H9 (cell line): ENCODE measurements at regions not wholly inside any gene's neighbourhood (a gene's known extent, or its start where the extent isn't known, plus 50 kb on each side); places are given as distances from the start of the nearest gene placed in this dataset.

Source experiments
- DNase-seq: peaks from one replicate; pipeline ENCODE4 v3.0.0-alpha.2; 2017
- H2AFZ ChIP-seq: one replicate; pipeline ENCODE4 v1.6.1; 2013; ENCODE audit warnings: mild to moderate bottlenecking, low read length, control low read depth, moderate library complexity
- H2AK5ac ChIP-seq: 2 replicates; pipeline ENCODE4 v1.6.1; 2013; ENCODE audit warnings: low read length, control low read depth, mixed read lengths; ENCODE audit not compliant: insufficient read length
- H2BK120ac ChIP-seq: one replicate; pipeline ENCODE4 v1.6.1; 2013; ENCODE audit warnings: low read depth, mild to moderate bottlenecking, low read length, control low read depth, inconsistent platforms; ENCODE audit not compliant: poor library complexity, severe bottlenecking
- H2BK12ac ChIP-seq: 2 replicates; pipeline ENCODE4 v1.6.1; 2013; ENCODE audit warnings: low read length, control low read depth, mixed read lengths, low read depth; ENCODE audit not compliant: insufficient read length
- H2BK15ac ChIP-seq: 2 replicates; pipeline ENCODE4 v1.6.1; 2013; ENCODE audit warnings: low read depth, low read length, control low read depth
- H2BK20ac ChIP-seq: one replicate; pipeline ENCODE4 v1.6.1; 2013; ENCODE audit warnings: low read depth, mild to moderate bottlenecking, low read length, control low read depth, inconsistent platforms; ENCODE audit not compliant: poor library complexity, severe bottlenecking
- H2BK5ac ChIP-seq: 2 replicates; pipeline ENCODE4 v1.6.1; 2013; ENCODE audit warnings: low read length, control low read depth, mixed read lengths; ENCODE audit not compliant: insufficient read length
- H3K14ac ChIP-seq: 2 replicates; pipeline ENCODE4 v1.6.1; 2013; ENCODE audit warnings: low read length, control low read depth; ENCODE audit not compliant: insufficient read depth
- H3K18ac ChIP-seq: 2 replicates; pipeline ENCODE4 v1.6.1; 2013; ENCODE audit warnings: low read depth, mild to moderate bottlenecking, mixed read lengths, low read length, control low read depth; ENCODE audit not compliant: insufficient read length
- H3K23ac ChIP-seq: 2 replicates; pipeline ENCODE4 v1.6.1; 2013; ENCODE audit warnings: low read length, control low read depth, mixed read lengths, low read depth; ENCODE audit not compliant: insufficient read length
- H3K23me2 ChIP-seq: 2 replicates; pipeline ENCODE4 v1.6.1; 2013; ENCODE audit warnings: low read depth, mild to moderate bottlenecking, mixed read lengths, low read length, control low read depth; ENCODE audit not compliant: insufficient read length, poor library complexity, severe bottlenecking
- H3K27ac ChIP-seq: 2 replicates; pipeline ENCODE4 v1.5.1; 2013; ENCODE audit warnings: low read length, control low read depth, mixed read lengths, low read depth; ENCODE audit not compliant: insufficient read length
- H3K27me3 ChIP-seq: 2 replicates; pipeline ENCODE4 v1.6.1; 2013; ENCODE audit warnings: low read length, control low read depth, inconsistent platforms; ENCODE audit not compliant: insufficient read depth
- H3K4ac ChIP-seq: 2 replicates; pipeline ENCODE4 v1.6.1; 2013; ENCODE audit warnings: low read depth, mild to moderate bottlenecking, control low read depth, inconsistent platforms, low read length, moderate library complexity
- H3K4me1 ChIP-seq: 2 replicates; pipeline ENCODE4 v1.6.1; 2013; ENCODE audit warnings: low read length, control low read depth, inconsistent platforms; ENCODE audit not compliant: insufficient read depth
- H3K4me2 ChIP-seq: 2 replicates; pipeline ENCODE4 v1.6.1; 2013; ENCODE audit warnings: low read length, control low read depth, mixed read lengths; ENCODE audit not compliant: insufficient read length, insufficient read depth
- H3K56ac ChIP-seq: 2 replicates; pipeline ENCODE4 v1.6.1; 2013; ENCODE audit warnings: low read depth, mild to moderate bottlenecking, mixed read lengths, low read length, control low read depth; ENCODE audit not compliant: insufficient read length
- H3K79me1 ChIP-seq: 2 replicates; pipeline ENCODE4 v1.6.1; 2013; ENCODE audit warnings: low read depth, mild to moderate bottlenecking, moderate library complexity, low read length, control low read depth, inconsistent platforms; ENCODE audit not compliant: insufficient read depth, poor library complexity, severe bottlenecking
- H3K79me2 ChIP-seq: 2 replicates; pipeline ENCODE4 v1.6.1; 2013; ENCODE audit warnings: low read length, control low read depth, inconsistent platforms; ENCODE audit not compliant: insufficient read depth
- H3K9ac ChIP-seq: 2 replicates; pipeline ENCODE4 v1.6.1; 2013; ENCODE audit warnings: low read length, control low read depth, mixed read lengths; ENCODE audit not compliant: insufficient read length; ENCODE audit errors: extremely low read depth
- H3K9me3 ChIP-seq: one replicate; pipeline ENCODE4 v1.6.1; 2013; ENCODE audit warnings: low read depth, low read length, inconsistent platforms; ENCODE audit not compliant: control insufficient read depth
- H3T11ph ChIP-seq: one replicate; pipeline ENCODE4 v1.6.1; 2013; ENCODE audit warnings: mild to moderate bottlenecking, low read length, control low read depth, inconsistent platforms
- H4K20me1 ChIP-seq: one replicate; pipeline ENCODE4 v1.6.1; 2013; ENCODE audit not compliant: control insufficient read depth, insufficient read length, insufficient read depth
- H4K5ac ChIP-seq: 2 replicates; pipeline ENCODE4 v1.6.1; 2013; ENCODE audit warnings: low read depth, mild to moderate bottlenecking, mixed read lengths, low read length, control low read depth; ENCODE audit not compliant: insufficient read length
- H4K8ac ChIP-seq: replicated peaks from 2 replicates; pipeline ENCODE4 v1.6.1; 2013; ENCODE audit warnings: low read length, control low read depth, mixed read lengths, low read depth; ENCODE audit not compliant: insufficient read length
- H4K91ac ChIP-seq: 2 replicates; pipeline ENCODE4 v1.6.1; 2013; ENCODE audit warnings: low read depth, mild to moderate bottlenecking, moderate library complexity, mixed read lengths, low read length, control low read depth; ENCODE audit not compliant: insufficient read length
- H3K27ac Mint-ChIP-seq, 3 experiments: 2 replicates in 2 of 3; 3 replicates in 1 of 3; pipeline ENCODE4 v1.8.0; 2020 to 2021; ENCODE audit warnings: mixed read lengths in 3 of 3, mild to moderate bottlenecking in 1 of 3, moderate library complexity in 1 of 3
- H3K27me3 Mint-ChIP-seq: 2 replicates; pipeline ENCODE4 v1.8.0; 2021; ENCODE audit warnings: low read depth, mild to moderate bottlenecking, moderate library complexity, mixed read lengths
- H3K36me3 Mint-ChIP-seq, 3 experiments: 2 replicates in 2 of 3; 3 replicates in 1 of 3; pipeline ENCODE4 v1.8.0; 2020 to 2021; ENCODE audit warnings: low read depth in 3 of 3, mixed read lengths in 3 of 3; ENCODE audit not compliant: insufficient read depth in 1 of 3
- H3K4me1 Mint-ChIP-seq, 2 experiments: 2 replicates each; pipeline ENCODE4 v1.8.0; 2020; ENCODE audit warnings: mixed read lengths in 2 of 2
- H3K4me3 Mint-ChIP-seq, 2 experiments: 2 replicates in 1 of 2; 3 replicates in 1 of 2; pipeline ENCODE4 v1.8.0; 2020 to 2021; ENCODE audit warnings: mild to moderate bottlenecking in 2 of 2, mixed read lengths in 2 of 2, moderate library complexity in 1 of 2
- H3K9me3 Mint-ChIP-seq, 2 experiments: 2 replicates in 1 of 2; 3 replicates in 1 of 2; pipeline ENCODE4 v1.8.0; 2020; ENCODE audit warnings: mild to moderate bottlenecking in 2 of 2, mixed read lengths in 2 of 2, moderate library complexity in 1 of 2
- WGBS: extraction: QIAGEN DNeasy Blood & Tissue Kit; methylation state at CpG from one replicate; pipeline ENCODE4 v1.1.7; 2013; ENCODE audit warnings: missing lambda C conversion rate, low lambda C conversion rate, mixed read lengths; ENCODE audit not compliant: insufficient read length; ENCODE audit errors: extremely low coverage; 5-methylcytosine and 5-hydroxymethylcytosine counted together
- TF ChIP-seq, protein P1 (sequence below): fragments of 200-600 bp; sonication (generic); conservative IDR thresholded peaks from 3 replicates; pipeline ENCODE4 v1.8.0; 2021; ENCODE audit warnings: antibody characterized with exemption, mild to moderate bottlenecking

GRCh38 chr4:177611974-177612664, 169.9 kb upstream of the AGA start:
- Histone ChIP-seq H2BK12ac (no peak overlapping the region), H2BK120ac (no peak overlapping the region), H3K27ac (no peak overlapping the region), H3K9ac (no peak overlapping the region), H3K9me3 (no peaks in the 10 kb centered on the region), H2AK5ac (no peak overlapping the region), H3K18ac (no peak overlapping the region), H3K4me2 (no peak overlapping the region), H2AFZ (no peak overlapping the region), H4K5ac (no peak overlapping the region), H3T11ph (no peak overlapping the region), H4K20me1 (no peaks in the 10 kb centered on the region), H3K14ac (no peak overlapping the region), H3K79me1 (no peaks in the 10 kb centered on the region), H4K8ac (no peak overlapping the region), H4K91ac (no peak overlapping the region), H2BK5ac (no peak overlapping the region), H3K4me1 (peaks cover 4% of the 10 kb centered on the region; the same call in 1 of the 2 replicates), H2BK15ac (no peak overlapping the region), H3K23me2 (no peaks in the 10 kb centered on the region), H3K79me2 (no peaks in the 10 kb centered on the region), H3K4ac (no peak overlapping the region), H3K23ac (no peak overlapping the region), H3K56ac (no peak overlapping the region), H2BK20ac (no peak overlapping the region), H3K27me3 (no peaks in the 10 kb centered on the region)
- DNase-seq: no peak
- no peaks in the 10 kb centered on the region for H3K27me3 Mint-ChIP-seq
- no CpG with 5 or more reads among the region's 5 CpGs for WGBS
- H3K9me3 Mint-ChIP-seq: peaks cover 2 to 3% of the 10 kb centered on the region in 2 experiments; a peak in 3 of 5 replicates
- peaks cover 0 to 5% (median 0%) of the 10 kb centered on the region in 3 experiments; a peak in 3 of 7 replicates for H3K36me3 Mint-ChIP-seq
- TF ChIP-seq, protein P1, sequence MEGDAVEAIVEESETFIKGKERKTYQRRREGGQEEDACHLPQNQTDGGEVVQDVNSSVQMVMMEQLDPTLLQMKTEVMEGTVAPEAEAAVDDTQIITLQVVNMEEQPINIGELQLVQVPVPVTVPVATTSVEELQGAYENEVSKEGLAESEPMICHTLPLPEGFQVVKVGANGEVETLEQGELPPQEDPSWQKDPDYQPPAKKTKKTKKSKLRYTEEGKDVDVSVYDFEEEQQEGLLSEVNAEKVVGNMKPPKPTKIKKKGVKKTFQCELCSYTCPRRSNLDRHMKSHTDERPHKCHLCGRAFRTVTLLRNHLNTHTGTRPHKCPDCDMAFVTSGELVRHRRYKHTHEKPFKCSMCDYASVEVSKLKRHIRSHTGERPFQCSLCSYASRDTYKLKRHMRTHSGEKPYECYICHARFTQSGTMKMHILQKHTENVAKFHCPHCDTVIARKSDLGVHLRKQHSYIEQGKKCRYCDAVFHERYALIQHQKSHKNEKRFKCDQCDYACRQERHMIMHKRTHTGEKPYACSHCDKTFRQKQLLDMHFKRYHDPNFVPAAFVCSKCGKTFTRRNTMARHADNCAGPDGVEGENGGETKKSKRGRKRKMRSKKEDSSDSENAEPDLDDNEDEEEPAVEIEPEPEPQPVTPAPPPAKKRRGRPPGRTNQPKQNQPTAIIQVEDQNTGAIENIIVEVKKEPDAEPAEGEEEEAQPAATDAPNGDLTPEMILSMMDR: no peak
- H3K27ac Mint-ChIP-seq: no peak overlapping the region; a peak in 1 of 7 replicates
- H3K4me3 Mint-ChIP-seq: no peak overlapping the region
- H3K4me1 Mint-ChIP-seq: peaks cover 12 to 14% of the 10 kb centered on the region in 2 experiments
